ENCODE measurements at regions not wholly inside any gene's neighbourhood (a gene's known extent, or its start where the extent isn't known, plus 50 kb on each side); places are given as distances from the start of the nearest gene placed in this dataset.

GRCh38 chrX:45876206-45876605 is 669.0 kb downstream of the ZNF674 start:
- Histone ChIP-seq H3K27ac (no peak overlapping the region), H3K9me3 (no peaks in the 10 kb centered on the region), H3K36me3 (no peaks in the 10 kb centered on the region), H3K4me1 (no peaks in the 10 kb centered on the region), H3K27me3 (no peaks in the 10 kb centered on the region), H3K4me3 (no peak overlapping the region)
- ATAC-seq (ENCODE audit: low FRiP score in 2 of 2) (no peak), DNase-seq (no peak)
- 79 to 91% methylated on average over 4 of the region's 4 CpGs for WGBS, 2 donors
- TF ChIP-seq EP300 (IDR thresholded peaks at IDR 0.05) (no peak), POLR2A (IDR thresholded peaks at IDR 0.05) (no peak), POLR2AphosphoS5 (IDR thresholded peaks at IDR 0.05) (no peak)
- TF ChIP-seq, protein P1, sequence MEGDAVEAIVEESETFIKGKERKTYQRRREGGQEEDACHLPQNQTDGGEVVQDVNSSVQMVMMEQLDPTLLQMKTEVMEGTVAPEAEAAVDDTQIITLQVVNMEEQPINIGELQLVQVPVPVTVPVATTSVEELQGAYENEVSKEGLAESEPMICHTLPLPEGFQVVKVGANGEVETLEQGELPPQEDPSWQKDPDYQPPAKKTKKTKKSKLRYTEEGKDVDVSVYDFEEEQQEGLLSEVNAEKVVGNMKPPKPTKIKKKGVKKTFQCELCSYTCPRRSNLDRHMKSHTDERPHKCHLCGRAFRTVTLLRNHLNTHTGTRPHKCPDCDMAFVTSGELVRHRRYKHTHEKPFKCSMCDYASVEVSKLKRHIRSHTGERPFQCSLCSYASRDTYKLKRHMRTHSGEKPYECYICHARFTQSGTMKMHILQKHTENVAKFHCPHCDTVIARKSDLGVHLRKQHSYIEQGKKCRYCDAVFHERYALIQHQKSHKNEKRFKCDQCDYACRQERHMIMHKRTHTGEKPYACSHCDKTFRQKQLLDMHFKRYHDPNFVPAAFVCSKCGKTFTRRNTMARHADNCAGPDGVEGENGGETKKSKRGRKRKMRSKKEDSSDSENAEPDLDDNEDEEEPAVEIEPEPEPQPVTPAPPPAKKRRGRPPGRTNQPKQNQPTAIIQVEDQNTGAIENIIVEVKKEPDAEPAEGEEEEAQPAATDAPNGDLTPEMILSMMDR (IDR thresholded peaks at IDR 0.05): no peak

DNA sequence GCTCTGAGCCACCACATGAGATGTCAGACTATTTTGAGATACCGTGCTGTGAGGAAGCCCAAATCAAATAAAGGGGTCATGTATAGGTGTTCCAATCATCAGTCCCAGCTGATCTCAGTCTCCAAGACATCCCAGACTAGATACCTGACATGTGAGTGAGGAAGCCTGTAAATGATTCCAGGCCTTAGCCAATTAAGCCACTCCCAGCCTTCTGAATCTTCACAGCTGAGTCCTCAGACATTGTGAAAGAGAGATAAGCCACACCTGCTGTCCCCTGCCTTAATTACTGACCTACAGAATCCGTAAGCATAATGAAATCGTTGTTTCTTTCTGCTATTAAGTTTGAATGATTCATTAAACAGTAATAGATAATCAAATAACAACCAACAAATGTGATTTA is 671.4 kb downstream of the ZNF674 start:
- Histone ChIP-seq H3K27me3 (no peaks in the 10 kb centered on the region), H3K9me3 (no peaks in the 10 kb centered on the region), H3K36me3 (no peaks in the 10 kb centered on the region), H3K27ac (no peak overlapping the region), H3K4me1 (no peaks in the 10 kb centered on the region), H3K4me3 (no peak overlapping the region)
- TF ChIP-seq POLR2AphosphoS5 (IDR thresholded peaks at IDR 0.05) (no peak), POLR2A (IDR thresholded peaks at IDR 0.05) (no peak), EP300 (IDR thresholded peaks at IDR 0.05) (no peak)
- TF ChIP-seq, protein P1 (IDR thresholded peaks at IDR 0.05): no peak
- no peak for DNase-seq
- ATAC-seq (ENCODE audit: low FRiP score in 2 of 2): no peak
- WGBS, 2 donors: 79 to 85% methylated on average over 2 to 3 of the region's 3 CpGs

GRCh38 chrX:45872480-45872879 is 671.8 kb upstream of the DIPK2B start:
- TF ChIP-seq, protein P1 (IDR thresholded peaks at IDR 0.05): no peak
- TF ChIP-seq POLR2AphosphoS5 (IDR thresholded peaks at IDR 0.05) (no peak), EP300 (IDR thresholded peaks at IDR 0.05) (no peak), POLR2A (IDR thresholded peaks at IDR 0.05) (no peak)
- DNase-seq: no peak
- no peaks in the 10 kb centered on the region for H3K4me1 ChIP-seq
- H3K9me3 ChIP-seq: no peaks in the 10 kb centered on the region
- H3K4me3 ChIP-seq: no peak overlapping the region
- H3K36me3 ChIP-seq: no peaks in the 10 kb centered on the region
- 78 to 83% methylated on average over 1 of the region's 1 CpG for WGBS, 2 donors
- ATAC-seq (ENCODE audit: low FRiP score in 2 of 2): no peak
- no peaks in the 10 kb centered on the region for H3K27me3 ChIP-seq
- H3K27ac ChIP-seq: no peak overlapping the region

GRCh38 chrX:45868425-45868824 is 667.7 kb upstream of the DIPK2B start:
- no peaks in the 10 kb centered on the region for H3K27me3 ChIP-seq
- no peak overlapping the region for H3K4me3 ChIP-seq
- ATAC-seq (ENCODE audit: low FRiP score in 2 of 2) (no peak), DNase-seq (no peak)
- no peaks in the 10 kb centered on the region for H3K4me1 ChIP-seq
- no peak for TF ChIP-seq EP300 (IDR thresholded peaks at IDR 0.05)
- TF ChIP-seq, protein P1 (IDR thresholded peaks at IDR 0.05): no peak
- no peak for TF ChIP-seq POLR2A (IDR thresholded peaks at IDR 0.05)
- TF ChIP-seq POLR2AphosphoS5 (IDR thresholded peaks at IDR 0.05): no peak
- H3K36me3 ChIP-seq: no peaks in the 10 kb centered on the region
- H3K9me3 ChIP-seq: no peaks in the 10 kb centered on the region
- H3K27ac ChIP-seq: no peak overlapping the region
- WGBS, 2 donors: 55 to 67% methylated on average over 1 of the region's 1 CpG

DNA sequence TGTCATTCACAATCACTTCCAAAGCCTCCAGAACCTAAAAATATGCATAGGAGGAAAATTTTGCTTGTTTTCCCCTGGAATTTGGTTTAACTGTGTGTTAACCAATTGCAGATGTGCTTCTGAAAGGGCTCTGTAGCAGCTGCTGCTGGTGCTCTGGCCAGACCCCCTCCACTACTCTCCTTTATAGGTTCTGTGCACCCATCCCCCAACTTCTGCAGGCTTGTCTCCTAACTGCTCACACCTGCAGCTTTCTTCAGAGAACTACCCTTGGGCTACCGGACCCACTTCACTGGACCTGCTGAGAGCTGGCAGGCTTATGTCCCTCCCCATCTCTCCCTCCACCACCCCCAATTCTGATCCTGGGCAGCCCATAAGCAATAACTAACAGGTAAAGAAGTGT is 662.1 kb upstream of the DIPK2B start:
- no peaks in the 10 kb centered on the region for H3K36me3 ChIP-seq
- no peak for DNase-seq
- H3K4me3 ChIP-seq: no peak overlapping the region
- WGBS, 2 donors: 71 to 100% methylated on average over 1 of the region's 1 CpG
- no peaks in the 10 kb centered on the region for H3K4me1 ChIP-seq
- TF ChIP-seq EP300 (IDR thresholded peaks at IDR 0.05) (no peak), POLR2AphosphoS5 (IDR thresholded peaks at IDR 0.05) (no peak), POLR2A (IDR thresholded peaks at IDR 0.05) (no peak)
- TF ChIP-seq, protein P1 (IDR thresholded peaks at IDR 0.05): no peak
- no peak for ATAC-seq (ENCODE audit: low FRiP score in 2 of 2)
- no peaks in the 10 kb centered on the region for H3K27me3 ChIP-seq
- no peaks in the 10 kb centered on the region for H3K9me3 ChIP-seq
- H3K27ac ChIP-seq: no peak overlapping the region
